GM12878 (cell line): ENCODE measurements at regions not wholly inside any gene's neighbourhood (a gene's known extent, or its start where the extent isn't known, plus 50 kb on each side); places are given as distances from the start of the nearest gene placed in this dataset.

Source experiments
- ATAC-seq: fragments of 200-7000 bp; cut with Tn5 transposase; 3 replicates; pipeline ENCODE4 v1.9.1; 2020; ENCODE audit warnings: mild to moderate bottlenecking, moderate library complexity
- BruUV-seq: library from RNA; stranded (reverse); fragments of 400-500 nt; replicated peaks from 2 replicates; lab custom pipeline; 2021; lab: Mats Ljungman, UMichigan
- CTCF ChIA-PET: fragments of 300-600 bp; sonication (Branson Sonifier 250); formaldehyde crosslinking; extraction: SDS; loops from one replicate; lab custom pipeline; 2021; ENCODE audit warnings: inconsistent platforms; lab: Yijun Ruan, JAX
- POLR2A ChIA-PET: fragments of 350-600 bp; formaldehyde crosslinking; extraction: SDS; loops from one replicate; lab custom pipeline; 2021; ENCODE audit warnings: inconsistent platforms; lab: Charles Lee
- RAD21 ChIA-PET: fragments of 300-600 bp; sonication (Branson Sonifier 250); formaldehyde crosslinking; loops from one replicate; lab custom pipeline; 2023; ENCODE audit warnings: antibody characterized with exemption; ENCODE audit not compliant: unreplicated experiment; lab: Charles Lee
- SMC1A ChIA-PET: fragments of 300-600 bp; sonication (Branson Sonifier 250); formaldehyde crosslinking; loops from one replicate; lab custom pipeline; 2023; ENCODE audit not compliant: unreplicated experiment, uncharacterized antibody; lab: Charles Lee
- DNase-seq: peaks from one replicate; pipeline ENCODE4 v3.0.0-alpha.2; 2011; ENCODE audit warnings: low read depth, low spot score
- FAIRE-seq: peaks from 3 replicates; lab custom pipeline; 2011; peaks lifted over from hg19 to GRCh38; lab: Jason Lieb, UNC
- H2AFZ ChIP-seq: 2 replicates; pipeline ENCODE4 v1.6.0; 2011; ENCODE audit warnings: low read depth, low read length, control low read depth; ENCODE audit not compliant: control insufficient read depth
- H3K27ac ChIP-seq: 2 replicates; pipeline ENCODE4 v1.5.1; 2011; ENCODE audit warnings: control low read depth; ENCODE audit not compliant: control insufficient read depth, insufficient read depth
- H3K27me3 ChIP-seq, 2 experiments: replicated peaks in 1 of 2; 2 replicates each; pipeline versions ENCODE4 v1.6.0 to v1.6.1; 2011; ENCODE audit warnings: low read length in 1 of 2; ENCODE audit not compliant: control insufficient read depth in 2 of 2, insufficient read depth in 2 of 2
- H3K36me3 ChIP-seq, 2 experiments: 2 replicates each; pipeline ENCODE4 v1.5.1; 2011; ENCODE audit warnings: low read length in 1 of 2; ENCODE audit not compliant: control insufficient read depth in 2 of 2, insufficient read depth in 2 of 2
- H3K4me1 ChIP-seq: 2 replicates; pipeline ENCODE4 v1.6.1; 2011; ENCODE audit warnings: mild to moderate bottlenecking, low read length, moderate library complexity, mixed read lengths; ENCODE audit not compliant: control insufficient read depth, insufficient read depth
- H3K4me2 ChIP-seq: 2 replicates; pipeline ENCODE4 v1.6.0; 2011; ENCODE audit warnings: control low read depth; ENCODE audit not compliant: control insufficient read depth, insufficient read depth
- H3K4me3 ChIP-seq: fragments of 200-600 bp; sonication (generic); 2 replicates; pipeline ENCODE4 v1.5.1; 2016
- H3K79me2 ChIP-seq: 2 replicates; pipeline ENCODE4 v1.6.0; 2011; ENCODE audit warnings: low read length; ENCODE audit not compliant: control insufficient read depth, insufficient read depth
- H3K9ac ChIP-seq: 2 replicates; pipeline ENCODE4 v1.8.0; 2011; ENCODE audit warnings: low read length, control low read depth, mixed read lengths; ENCODE audit not compliant: control insufficient read depth, insufficient read depth
- H3K9me3 ChIP-seq: replicated peaks from 3 replicates; pipeline ENCODE4 v1.5.1; 2011; ENCODE audit warnings: mild to moderate bottlenecking, low read length; ENCODE audit not compliant: control insufficient read depth, insufficient read depth
- H4K20me1 ChIP-seq: 2 replicates; pipeline ENCODE4 v1.6.0; 2011; ENCODE audit not compliant: control insufficient read depth, insufficient read depth
- BCL11A ChIP-seq: IDR thresholded peaks from 2 replicates; pipeline ENCODE4 v1.6.1; 2011; ENCODE audit warnings: low read depth, low read length
- BMI1 ChIP-seq: fragments of 450-650 bp; IDR thresholded peaks from 2 replicates; pipeline ENCODE4 v1.6.1; 2016; ENCODE audit warnings: mild to moderate bottlenecking, moderate library complexity, borderline replicate concordance
- CBFB ChIP-seq: IDR thresholded peaks from 2 replicates; pipeline ENCODE4 v1.6.1; 2016; ENCODE audit warnings: antibody characterized with exemption, low read depth
- CTCF ChIP-seq, 3 experiments: IDR thresholded peaks in 2 of 3; conservative IDR thresholded peaks in 1 of 3; 2 replicates each; pipeline ENCODE4 v1.5.1; 2011; ENCODE audit warnings: low read depth in 3 of 3, low read length in 3 of 3, mild to moderate bottlenecking in 3 of 3, control low read depth in 2 of 3, moderate library complexity in 2 of 3, inconsistent platforms in 1 of 3, mixed read lengths in 1 of 3; ENCODE audit not compliant: control insufficient read depth in 2 of 3, insufficient read depth in 1 of 3; ENCODE audit errors: extremely low read depth in 1 of 3
- CUX1 ChIP-seq: IDR thresholded peaks from 2 replicates; pipeline ENCODE4 v1.6.1; 2012; ENCODE audit warnings: improper control_type of control experiment, low read depth, low read length; ENCODE audit not compliant: insufficient replicate concordance
- DPF2 ChIP-seq: fragments of 450-650 bp; IDR thresholded peaks from 2 replicates; pipeline ENCODE4 v1.6.1; 2017; ENCODE audit warnings: mild to moderate bottlenecking
- E2F4 ChIP-seq: IDR thresholded peaks from 2 replicates; pipeline ENCODE4 v1.6.1; 2012; ENCODE audit warnings: low read depth, low read length, improper control_type of control experiment
- ETV6 ChIP-seq, 2 experiments: fragments of 450-650 bp in 1 of 2; IDR thresholded peaks in 1 of 2; conservative IDR thresholded peaks in 1 of 2; 2 replicates each; pipeline ENCODE4 v1.6.1; 2014; ENCODE audit warnings: antibody characterized with exemption in 1 of 2, borderline replicate concordance in 1 of 2, low read depth in 1 of 2, mild to moderate bottlenecking in 1 of 2, moderate library complexity in 1 of 2
- KDM1A ChIP-seq: fragments of 200-600 bp; sonication (generic); IDR thresholded peaks from 2 replicates; pipeline ENCODE4 v1.6.1; 2016; ENCODE audit warnings: borderline replicate concordance
- NRF1 ChIP-seq: conservative IDR thresholded peaks from 2 replicates; pipeline ENCODE4 v1.6.1; 2011; ENCODE audit warnings: mild to moderate bottlenecking, low read depth, low read length, improper control_type of control experiment
- PAX5 ChIP-seq: IDR thresholded peaks from 2 replicates; pipeline ENCODE4 v1.6.1; 2011; ENCODE audit warnings: low read depth, low read length, borderline replicate concordance
- PML ChIP-seq: IDR thresholded peaks from 2 replicates; pipeline ENCODE4 v1.6.1; 2012; ENCODE audit warnings: low read length, inconsistent platforms
- POLR2AphosphoS5 ChIP-seq: IDR thresholded peaks from 2 replicates; pipeline ENCODE4 v1.6.1; 2011; ENCODE audit warnings: mild to moderate bottlenecking, low read length, inconsistent platforms
- RAD21 ChIP-seq: IDR thresholded peaks from 2 replicates; pipeline ENCODE4 v1.6.1; 2011; ENCODE audit warnings: mild to moderate bottlenecking, low read depth, low read length, moderate library complexity; ENCODE audit not compliant: insufficient read depth
- ZZZ3 ChIP-seq: IDR thresholded peaks from 2 replicates; pipeline ENCODE4 v1.6.1; 2011; ENCODE audit warnings: low read depth; ENCODE audit not compliant: control insufficient read depth, insufficient read length
- WGBS: methylation state at CpG from one replicate; pipeline ENCODE4 v1.1.6; 2016; ENCODE audit warnings: low lambda C conversion rate; ENCODE audit not compliant: insufficient replicate concordance, insufficient coverage; ENCODE audit errors: missing lambda C conversion rate; 5-methylcytosine and 5-hydroxymethylcytosine counted together
- in situ Hi-C: fragments of 300-500 bp; cut with MboI; formaldehyde crosslinking; loops from 9 replicates; pipeline ENCODE4 v1.14.3; 2018; ENCODE audit warnings: mixed read lengths
- intact Hi-C: fragments of 100-400 bp; cut with micrococcal nuclease; formaldehyde crosslinking; loops from one replicate; pipeline ENCODE4 v1.14.2; 2022; ENCODE audit not compliant: unreplicated experiment

- TF ChIP-seq CUX1 = no peak
- no peak for TF ChIP-seq POLR2AphosphoS5
Observed at GRCh38 chr5:171659896-171660295, 125.7 kb upstream of the SMIM23 start (continued).

DNA sequence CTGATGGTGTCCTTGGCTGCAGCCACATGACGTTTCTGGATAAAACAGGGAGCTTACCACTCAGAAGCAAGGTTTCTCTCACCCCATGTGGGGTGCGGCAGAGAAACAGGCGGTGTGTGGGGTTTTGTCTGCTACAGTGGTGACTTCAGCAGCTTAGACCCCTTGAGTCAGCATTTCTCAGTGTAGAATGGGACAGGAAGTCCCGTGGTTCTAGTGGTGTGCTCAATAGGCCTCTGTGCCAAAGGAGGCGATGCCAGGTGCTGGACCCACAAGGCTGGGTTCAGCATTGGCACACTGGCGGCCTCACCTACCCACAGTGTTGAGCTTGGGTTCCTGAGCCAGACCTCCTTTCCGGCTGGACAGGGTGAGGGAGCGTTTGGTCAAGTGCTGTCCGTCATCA lies 125.2 kb upstream of the SMIM23 start:
- RAD21 ChIA-PET = no interaction called here
- no peaks in the 10 kb centered on the region for H3K36me3 ChIP-seq
- no peak for FAIRE-seq
- in situ Hi-C loops (no loop called here), intact Hi-C loops (no loop called here)
- no peak for TF ChIP-seq ETV6 (conservative IDR thresholded peaks at IDR 0.05 in 1 of 2, IDR thresholded peaks at IDR 0.05 in 1 of 2; ENCODE audit: borderline replicate concordance in 1 of 2, low read depth in 1 of 2)
- TF ChIP-seq RAD21 = no peak
- no peak for TF ChIP-seq BMI1
- no peak for TF ChIP-seq PML
- no peak for TF ChIP-seq DPF2
- no peak for TF ChIP-seq E2F4
- TF ChIP-seq BCL11A = no peak
- TF ChIP-seq CTCF (IDR thresholded peaks at IDR 0.05 in 2 of 3, conservative IDR thresholded peaks at IDR 0.05 in 1 of 3; ENCODE audit: control insufficient read depth in 2 of 3, extremely low read depth in 1 of 3, insufficient read depth in 1 of 3, low read depth in 3 of 3, low read length in 3 of 3) = no peak
- TF ChIP-seq PAX5 = no peak
- TF ChIP-seq CBFB = no peak
- no peak for TF ChIP-seq ZZZ3
- TF ChIP-seq KDM1A = no peak
- TF ChIP-seq NRF1 = no peak
- POLR2A ChIA-PET = no interaction called here
- 20% methylated on average over 9 of the region's 9 CpGs for WGBS
- no peak overlapping the region for H3K27ac ChIP-seq
- BruUV-seq = no TSS peak
- H4K20me1 ChIP-seq = no peaks in the 10 kb centered on the region
- H3K4me2 ChIP-seq = no peak overlapping the region
- no peak overlapping the region for H3K9ac ChIP-seq
- no peaks in the 10 kb centered on the region for H3K79me2 ChIP-seq
- no peak for DNase-seq
- no peaks in the 10 kb centered on the region for H3K9me3 ChIP-seq
- no peaks in the 10 kb centered on the region; a peak in 1 of 4 replicates for H3K27me3 ChIP-seq
- no peak for ATAC-seq
- no peak overlapping the region for H3K4me3 ChIP-seq
- H3K4me1 ChIP-seq = no peaks in the 10 kb centered on the region
- H2AFZ ChIP-seq = no peak overlapping the region
- CTCF ChIA-PET = no interaction called here
- SMC1A ChIA-PET = no interaction called here
